DND-41 (cell line): ENCODE measurements at regions not wholly inside any gene's neighbourhood (a gene's known extent, or its start where the extent isn't known, plus 50 kb on each side); places are given as distances from the start of the nearest gene placed in this dataset.

ENCODE experiments used
- CTCF ChIP-seq: IDR thresholded peaks from 2 replicates; pipeline ENCODE4 v1.5.1; 2012; ENCODE audit warnings: borderline replicate concordance, low read length, moderate library complexity, mild to moderate bottlenecking; ENCODE audit not compliant: poor library complexity, severe bottlenecking; ENCODE audit errors: extremely low read depth
- EZH2 ChIP-seq: IDR thresholded peaks from 3 replicates; pipeline ENCODE4 v1.6.1; 2012; ENCODE audit warnings: borderline replicate concordance, low read depth, mild to moderate bottlenecking, moderate library complexity, low read length, inconsistent platforms; ENCODE audit not compliant: severe bottlenecking

- TF ChIP-seq CTCF (no peak), EZH2 (no peak)
These were observed 391.8 kb upstream of the EPHA5 start for GRCh38 chr4:66062044-66062443.
